GM23338 (cell line): ENCODE measurements at regions not wholly inside any gene's neighbourhood (a gene's known extent, or its start where the extent isn't known, plus 50 kb on each side); places are given as distances from the start of the nearest gene placed in this dataset.

Experiments
- CREB1 ChIP-seq: fragments of 250-450 bp; sonication (Bioruptor Pico); IDR thresholded peaks from 2 replicates; pipeline ENCODE4 v1.5.0; 2020; ENCODE audit warnings: low read depth, mild to moderate bottlenecking, moderate library complexity
- CTCF ChIP-seq, 2 experiments: fragments of 200-600 bp in 1 of 2; sonication (generic) in 1 of 2; conservative IDR thresholded peaks; 2 replicates each; pipeline versions ENCODE4 v1.5.1 to v1.6.1; 2016 to 2017; ENCODE audit warnings: antibody characterized with exemption in 2 of 2, low read depth in 2 of 2, mild to moderate bottlenecking in 2 of 2, moderate library complexity in 1 of 2
- ETS1 ChIP-seq: IDR thresholded peaks from 2 replicates; pipeline ENCODE4 v1.6.1; 2016; ENCODE audit warnings: antibody characterized with exemption
- EZH2 ChIP-seq: fragments of 200-600 bp; sonication (generic); IDR thresholded peaks from one replicate; pipeline ENCODE4 v1.8.0; 2017; ENCODE audit warnings: antibody characterized with exemption, mild to moderate bottlenecking, low read depth; ENCODE audit not compliant: unreplicated experiment
- EZH2phosphoT487 ChIP-seq: fragments of 200-600 bp; sonication (generic); IDR thresholded peaks from one replicate; pipeline ENCODE4 v1.8.1; 2018; ENCODE audit warnings: antibody characterized with exemption; ENCODE audit not compliant: unreplicated experiment
- NANOG ChIP-seq: IDR thresholded peaks from 2 replicates; pipeline ENCODE4 v1.6.1; 2016; ENCODE audit warnings: antibody characterized with exemption, borderline replicate concordance
- POLR2AphosphoS5 ChIP-seq: IDR thresholded peaks from 2 replicates; pipeline ENCODE4 v1.6.1; 2016; ENCODE audit warnings: antibody characterized with exemption, low read depth
- REST ChIP-seq: IDR thresholded peaks from one replicate; pipeline ENCODE4 v1.6.1; 2018; ENCODE audit warnings: antibody characterized with exemption; ENCODE audit not compliant: unreplicated experiment
- STAT1 ChIP-seq: IDR thresholded peaks from one replicate; pipeline ENCODE4 v1.6.1; 2016; ENCODE audit warnings: antibody characterized with exemption; ENCODE audit not compliant: unreplicated experiment
- ZNF114 ChIP-seq: fragments of 250-450 bp; sonication (Bioruptor Pico); IDR thresholded peaks from 2 replicates; pipeline ENCODE4 v1.5.0; 2020; ENCODE audit warnings: mild to moderate bottlenecking, moderate library complexity
- ZNF462 ChIP-seq: fragments of 250-450 bp; sonication (Bioruptor Pico); IDR thresholded peaks from 2 replicates; pipeline ENCODE4 v1.5.0; 2020; ENCODE audit warnings: mild to moderate bottlenecking, moderate library complexity

- TF ChIP-seq CTCF (conservative IDR thresholded peaks at IDR 0.05; ENCODE audit: low read depth in 2 of 2) (no peak), POLR2AphosphoS5 (no peak), CREB1 (CRISPR knock-in tag) (no peak), REST (no peak), EZH2phosphoT487 (no peak), EZH2 (no peak), NANOG (no peak), ETS1 (no peak), ZNF462 (CRISPR knock-in tag) (no peak), ZNF114 (CRISPR knock-in tag) (no peak), STAT1 (no peak)
Observed at GRCh38 chr14:38504175-38504574, 248.3 kb upstream of the CLEC14A start.
